Testis (tissue), 2 donors: ENCODE measurements at regions not wholly inside any gene's neighbourhood (a gene's known extent, or its start where the extent isn't known, plus 50 kb on each side); places are given as distances from the start of the nearest gene placed in this dataset.

Experiments
- POLR2A ChIP-seq: fragments of 450-650 bp; IDR thresholded peaks from one replicate; pipeline ENCODE4 v1.6.1; 2017; ENCODE audit warnings: antibody characterized with exemption, mild to moderate bottlenecking, moderate library complexity
- TF ChIP-seq, protein P1 (sequence below), 3 experiments: fragments of 450-650 bp in 2 of 3; fragments of 200-600 bp in 1 of 3; sonication (generic) in 1 of 3; IDR thresholded peaks; one replicate each; pipeline ENCODE4 v1.5.1; 2016 to 2019; ENCODE audit warnings: antibody characterized with exemption in 3 of 3, mild to moderate bottlenecking in 2 of 3, moderate library complexity in 1 of 3

DNA sequence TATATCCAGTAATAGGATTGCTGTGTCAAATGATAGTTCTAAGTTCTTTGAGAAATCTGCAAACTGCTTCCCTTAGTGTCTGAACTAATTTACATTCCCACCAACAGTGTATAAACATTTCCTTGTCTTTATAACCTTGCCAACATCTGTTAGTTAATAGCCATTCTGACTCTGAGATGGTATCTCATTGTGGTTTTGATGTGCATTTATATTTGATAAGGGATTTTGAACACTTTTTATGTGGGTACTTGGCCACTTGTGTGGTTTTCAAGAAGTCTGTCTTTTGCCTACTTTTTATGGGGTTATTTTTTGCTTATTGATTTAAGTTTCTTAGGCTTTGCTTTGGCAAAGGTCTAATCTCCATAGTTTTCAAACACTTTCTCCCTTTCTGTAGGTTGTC lies 189.9 kb upstream of the CXCL13 start:
- TF ChIP-seq, protein P1, sequence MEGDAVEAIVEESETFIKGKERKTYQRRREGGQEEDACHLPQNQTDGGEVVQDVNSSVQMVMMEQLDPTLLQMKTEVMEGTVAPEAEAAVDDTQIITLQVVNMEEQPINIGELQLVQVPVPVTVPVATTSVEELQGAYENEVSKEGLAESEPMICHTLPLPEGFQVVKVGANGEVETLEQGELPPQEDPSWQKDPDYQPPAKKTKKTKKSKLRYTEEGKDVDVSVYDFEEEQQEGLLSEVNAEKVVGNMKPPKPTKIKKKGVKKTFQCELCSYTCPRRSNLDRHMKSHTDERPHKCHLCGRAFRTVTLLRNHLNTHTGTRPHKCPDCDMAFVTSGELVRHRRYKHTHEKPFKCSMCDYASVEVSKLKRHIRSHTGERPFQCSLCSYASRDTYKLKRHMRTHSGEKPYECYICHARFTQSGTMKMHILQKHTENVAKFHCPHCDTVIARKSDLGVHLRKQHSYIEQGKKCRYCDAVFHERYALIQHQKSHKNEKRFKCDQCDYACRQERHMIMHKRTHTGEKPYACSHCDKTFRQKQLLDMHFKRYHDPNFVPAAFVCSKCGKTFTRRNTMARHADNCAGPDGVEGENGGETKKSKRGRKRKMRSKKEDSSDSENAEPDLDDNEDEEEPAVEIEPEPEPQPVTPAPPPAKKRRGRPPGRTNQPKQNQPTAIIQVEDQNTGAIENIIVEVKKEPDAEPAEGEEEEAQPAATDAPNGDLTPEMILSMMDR (IDR thresholded peaks at IDR 0.05), result no peak
- TF ChIP-seq POLR2A, result no peak
